ENCODE measurements at regions not wholly inside any gene's neighbourhood (a gene's known extent, or its start where the extent isn't known, plus 50 kb on each side); places are given as distances from the start of the nearest gene placed in this dataset.

DNA sequence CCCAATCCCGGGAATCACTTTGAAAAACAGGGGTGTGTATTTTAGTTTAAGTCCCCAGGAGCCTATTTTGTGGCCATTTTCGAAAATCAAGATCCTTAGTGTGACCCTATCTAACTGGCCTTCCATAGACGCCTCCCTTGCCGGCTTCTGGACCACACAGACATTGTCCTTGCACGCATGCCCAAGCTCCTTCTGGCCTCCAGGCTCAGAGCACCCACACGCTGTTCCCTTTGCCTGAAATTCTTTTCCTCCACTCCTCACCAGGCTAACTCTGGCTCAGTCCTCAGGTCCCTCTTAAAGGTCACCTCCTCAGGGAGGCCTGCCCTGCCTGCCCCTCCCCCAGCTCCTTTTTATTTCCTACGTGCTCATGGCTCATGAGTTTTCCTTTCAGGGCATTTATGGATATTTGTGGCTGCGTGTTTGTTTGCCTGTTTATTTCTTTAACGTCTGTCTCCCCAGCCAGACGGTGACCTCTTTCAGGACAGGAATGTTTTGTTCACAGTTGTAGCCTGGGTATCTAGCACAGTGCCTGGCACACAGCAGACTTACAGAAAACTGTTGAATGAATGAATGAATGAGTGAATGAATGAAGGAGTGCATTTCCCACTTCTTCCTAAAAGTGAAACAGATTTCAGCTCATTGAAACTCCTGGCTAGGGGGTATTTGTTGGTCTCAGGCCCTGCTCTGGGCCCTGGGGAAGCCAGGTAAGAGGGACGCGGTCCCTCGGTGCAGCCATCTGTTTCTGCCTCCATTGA lies 79.1 kb upstream of the IER5L start:
- no peaks in the 10 kb centered on the region for H3K79me2 ChIP-seq (ENCODE audit: low read length)
- H3K27me3 ChIP-seq (replicated peaks; ENCODE audit: insufficient read depth, low read length): no peaks in the 10 kb centered on the region
- peaks cover 14% of the 10 kb centered on the region; the same call in 1 of the 2 replicates for H3F3A ChIP-seq (ENCODE audit: insufficient read depth, low read length)
- no peak overlapping the region for H3K4me2 ChIP-seq (ENCODE audit: low read depth, low read length)
- no peak overlapping the region for H3K27ac ChIP-seq (ENCODE audit: low read length)
- no peaks in the 10 kb centered on the region for H3K9me2 ChIP-seq (replicated peaks; ENCODE audit: insufficient read depth, low read length)
- H3K4me3 ChIP-seq (ENCODE audit: low read length): no peak overlapping the region
- H4K20me1 ChIP-seq (ENCODE audit: insufficient read depth, low read length): no peaks in the 10 kb centered on the region
- DNase-seq: no peak
- H3K9ac ChIP-seq (ENCODE audit: low read length): no peak overlapping the region
- H3K36me3 ChIP-seq (replicated peaks; ENCODE audit: insufficient read depth, low read length): no peaks in the 10 kb centered on the region
- TF ChIP-seq, protein P1, sequence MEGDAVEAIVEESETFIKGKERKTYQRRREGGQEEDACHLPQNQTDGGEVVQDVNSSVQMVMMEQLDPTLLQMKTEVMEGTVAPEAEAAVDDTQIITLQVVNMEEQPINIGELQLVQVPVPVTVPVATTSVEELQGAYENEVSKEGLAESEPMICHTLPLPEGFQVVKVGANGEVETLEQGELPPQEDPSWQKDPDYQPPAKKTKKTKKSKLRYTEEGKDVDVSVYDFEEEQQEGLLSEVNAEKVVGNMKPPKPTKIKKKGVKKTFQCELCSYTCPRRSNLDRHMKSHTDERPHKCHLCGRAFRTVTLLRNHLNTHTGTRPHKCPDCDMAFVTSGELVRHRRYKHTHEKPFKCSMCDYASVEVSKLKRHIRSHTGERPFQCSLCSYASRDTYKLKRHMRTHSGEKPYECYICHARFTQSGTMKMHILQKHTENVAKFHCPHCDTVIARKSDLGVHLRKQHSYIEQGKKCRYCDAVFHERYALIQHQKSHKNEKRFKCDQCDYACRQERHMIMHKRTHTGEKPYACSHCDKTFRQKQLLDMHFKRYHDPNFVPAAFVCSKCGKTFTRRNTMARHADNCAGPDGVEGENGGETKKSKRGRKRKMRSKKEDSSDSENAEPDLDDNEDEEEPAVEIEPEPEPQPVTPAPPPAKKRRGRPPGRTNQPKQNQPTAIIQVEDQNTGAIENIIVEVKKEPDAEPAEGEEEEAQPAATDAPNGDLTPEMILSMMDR (IDR thresholded peaks at IDR 0.05; ENCODE audit: low read length): no peak
- TF ChIP-seq EZH2phosphoT487 (IDR thresholded peaks at IDR 0.05; ENCODE audit: low read length): no peak
- no peak for TF ChIP-seq EZH2 (optimal IDR thresholded peaks at IDR 0.05; ENCODE audit: low read depth, low read length)
- H3K9me3 ChIP-seq (replicated peaks; ENCODE audit: insufficient read depth, low read length): no peaks in the 10 kb centered on the region
- peaks cover 14% of the 10 kb centered on the region for H3K4me1 ChIP-seq (ENCODE audit: low read length)
- H2AFZ ChIP-seq (ENCODE audit: low read length): no peak overlapping the region

DNA sequence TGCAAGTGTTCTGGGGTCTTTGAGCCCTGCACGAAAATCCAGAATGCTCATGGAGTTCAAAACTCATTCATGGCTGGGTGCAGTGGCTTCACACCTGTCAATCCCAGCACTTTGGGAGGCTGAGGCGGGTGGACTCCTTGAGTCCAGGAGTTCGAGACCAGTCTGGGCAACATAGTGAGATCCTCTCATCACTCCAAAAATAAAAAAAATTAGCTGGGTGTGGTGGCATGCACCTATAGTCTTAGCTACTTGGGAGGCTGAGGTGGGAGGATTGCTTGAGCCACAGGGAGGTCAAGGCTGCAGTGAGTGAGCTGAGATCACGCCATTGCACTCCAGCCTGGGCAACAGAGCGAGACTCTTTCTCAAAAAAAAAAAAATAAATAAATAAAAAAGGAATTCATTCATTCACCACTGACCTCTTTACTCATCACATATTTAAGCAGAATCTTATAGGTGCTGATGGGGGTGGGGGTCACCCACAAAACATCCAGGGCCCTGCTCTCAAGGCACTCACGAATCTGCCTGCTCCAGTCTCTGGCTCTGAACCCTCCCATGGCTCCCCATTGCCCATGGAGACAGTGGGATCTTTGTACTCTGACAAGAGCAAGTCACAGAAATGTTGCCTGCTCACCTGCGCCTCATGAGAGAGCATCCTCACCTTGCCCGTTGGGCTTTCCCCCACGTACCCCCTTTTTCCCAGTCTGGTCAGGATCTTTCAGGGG lies 76.7 kb upstream of the IER5L start:
- no peaks in the 10 kb centered on the region; the same call in 1 of the 2 replicates for H3K27me3 ChIP-seq (replicated peaks; ENCODE audit: insufficient read depth, low read length)
- no peaks in the 10 kb centered on the region for H3K9me3 ChIP-seq (replicated peaks; ENCODE audit: insufficient read depth, low read length)
- H3K36me3 ChIP-seq (replicated peaks; ENCODE audit: insufficient read depth, low read length): no peaks in the 10 kb centered on the region
- H3K79me2 ChIP-seq (ENCODE audit: low read length): no peaks in the 10 kb centered on the region
- H3K4me1 ChIP-seq (ENCODE audit: low read length): peaks cover 14% of the 10 kb centered on the region
- no peak overlapping the region for H3K4me2 ChIP-seq (ENCODE audit: low read depth, low read length)
- H3K9ac ChIP-seq (ENCODE audit: low read length): no peak overlapping the region
- no peak for DNase-seq
- TF ChIP-seq, protein P1 (IDR thresholded peaks at IDR 0.05; ENCODE audit: low read length): no peak
- TF ChIP-seq EZH2 (optimal IDR thresholded peaks at IDR 0.05; ENCODE audit: low read depth, low read length) (no peak), EZH2phosphoT487 (IDR thresholded peaks at IDR 0.05; ENCODE audit: low read length) (no peak)
- H3K9me2 ChIP-seq (replicated peaks; ENCODE audit: insufficient read depth, low read length): no peaks in the 10 kb centered on the region
- H2AFZ ChIP-seq (ENCODE audit: low read length): no peak overlapping the region
- no peaks in the 10 kb centered on the region for H4K20me1 ChIP-seq (ENCODE audit: insufficient read depth, low read length)
- H3F3A ChIP-seq (ENCODE audit: insufficient read depth, low read length): peaks cover 14% of the 10 kb centered on the region; the same call in 1 of the 2 replicates
- H3K4me3 ChIP-seq (ENCODE audit: low read length): no peak overlapping the region
- no peak overlapping the region for H3K27ac ChIP-seq (ENCODE audit: low read length)

DNA sequence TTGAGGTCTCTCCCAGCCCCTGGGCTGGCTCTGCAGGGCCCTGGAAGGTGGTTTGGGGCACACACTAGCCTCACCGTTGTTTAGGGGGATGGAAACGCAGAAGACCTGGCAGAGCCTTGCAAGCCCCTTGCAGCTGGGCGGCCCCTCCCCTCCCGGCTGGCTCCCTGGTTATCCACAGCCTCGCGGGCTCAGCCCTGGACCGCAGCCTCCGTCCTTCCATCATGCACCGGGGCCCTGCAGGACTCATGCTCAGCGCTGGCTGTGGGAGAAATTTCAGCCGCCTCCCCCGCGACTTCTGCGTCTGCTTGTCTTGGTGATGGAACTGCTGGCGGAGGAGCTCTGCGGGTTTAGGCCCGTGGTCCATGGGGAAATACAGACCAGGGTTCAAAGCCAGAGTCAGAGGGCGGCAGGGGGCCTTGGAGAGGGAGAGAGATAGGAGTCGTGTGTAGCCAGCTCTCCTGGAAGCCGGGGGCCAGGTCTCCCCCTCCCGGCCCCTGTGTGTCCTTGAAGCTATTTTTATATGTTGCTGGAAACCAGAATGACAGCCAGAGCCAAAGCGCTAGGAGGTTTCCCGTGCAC lies 75.8 kb upstream of the IER5L start:
- Histone ChIP-seq H2AFZ (ENCODE audit: low read length) (no peak overlapping the region), H3K4me3 (ENCODE audit: low read length) (no peak overlapping the region), H3K9ac (ENCODE audit: low read length) (no peak overlapping the region), H4K20me1 (ENCODE audit: insufficient read depth, low read length) (no peaks in the 10 kb centered on the region), H3K4me1 (ENCODE audit: low read length) (peaks cover 8% of the 10 kb centered on the region), H3K27ac (ENCODE audit: low read length) (no peak overlapping the region), H3K9me2 (replicated peaks; ENCODE audit: insufficient read depth, low read length) (no peaks in the 10 kb centered on the region), H3K4me2 (ENCODE audit: low read depth, low read length) (no peak overlapping the region), H3F3A (ENCODE audit: insufficient read depth, low read length) (peaks cover 9% of the 10 kb centered on the region; the same call in 1 of the 2 replicates), H3K36me3 (replicated peaks; ENCODE audit: insufficient read depth, low read length) (no peaks in the 10 kb centered on the region), H3K79me2 (ENCODE audit: low read length) (no peaks in the 10 kb centered on the region), H3K27me3 (replicated peaks; ENCODE audit: insufficient read depth, low read length) (no peaks in the 10 kb centered on the region; the same call in 1 of the 2 replicates), H3K9me3 (replicated peaks; ENCODE audit: insufficient read depth, low read length) (no peaks in the 10 kb centered on the region)
- DNase-seq: no peak
- TF ChIP-seq EZH2phosphoT487 (IDR thresholded peaks at IDR 0.05; ENCODE audit: low read length) (no peak), EZH2 (optimal IDR thresholded peaks at IDR 0.05; ENCODE audit: low read depth, low read length) (no peak)
- TF ChIP-seq, protein P1 (IDR thresholded peaks at IDR 0.05; ENCODE audit: low read length): no peak

All from MM.1S (cell line).